ENCODE measurements at regions not wholly inside any gene's neighbourhood (a gene's known extent, or its start where the extent isn't known, plus 50 kb on each side); places are given as distances from the start of the nearest gene placed in this dataset.

- no peak for DNase-seq
These were observed 50.4 kb upstream of the CTNNBL1 start for GRCh38 chr20:37643400-37643799.

- no peak for DNase-seq
These were observed 51.6 kb upstream of the CTNNBL1 start for GRCh38 chr20:37642246-37642645.

GRCh38 chr20:37640600-37641561 lies 52.9 kb upstream of the CTNNBL1 start:
- no peak for DNase-seq

GRCh38 chr20:37638527-37638926 lies 55.3 kb upstream of the CTNNBL1 start:
- DNase-seq, result no peak

- DNase-seq, result no peak
These were observed 56.9 kb upstream of the CTNNBL1 start for GRCh38 chr20:37636977-37637376.

GRCh38 chr20:37636212-37636975 lies 57.4 kb upstream of the CTNNBL1 start:
- no peak for DNase-seq

GRCh38 chr20:37630993-37631392 lies 62.8 kb upstream of the CTNNBL1 start:
- DNase-seq, result no peak

GRCh38 chr20:37630166-37630565 lies 63.7 kb upstream of the CTNNBL1 start:
- peak; percentile 46 for DNase-seq

GRCh38 chr20:37627767-37628130 lies 66.1 kb upstream of the CTNNBL1 start:
- DNase-seq, result no peak

GRCh38 chr20:37627060-37627766 lies 66.6 kb upstream of the CTNNBL1 start:
- peak; percentile 85 for DNase-seq

GRCh38 chr20:37624963-37625362 lies 68.9 kb upstream of the CTNNBL1 start:
- DNase-seq, result no peak

GRCh38 chr20:37622728-37623127 lies 71.1 kb upstream of the CTNNBL1 start:
- no peak for DNase-seq

GRCh38 chr20:37619496-37619895 lies 74.3 kb upstream of the CTNNBL1 start:
- DNase-seq, result no peak

- no peak for DNase-seq
These were observed 77.8 kb upstream of the CTNNBL1 start for GRCh38 chr20:37616110-37616425.

- DNase-seq, result peak; percentile 55
These were observed 78.3 kb upstream of the CTNNBL1 start for GRCh38 chr20:37615340-37616109.

- DNase-seq, result no peak
These were observed 82.0 kb upstream of the CTNNBL1 start for GRCh38 chr20:37611852-37612251.

GRCh38 chr20:37611346-37611745 lies 82.5 kb upstream of the CTNNBL1 start:
- DNase-seq, result no peak

- DNase-seq, result no peak
These were observed 82.6 kb upstream of the BLCAP start for GRCh38 chr20:37610203-37610798.

GRCh38 chr20:37602634-37603033 lies 75.0 kb upstream of the BLCAP start:
- no peak for DNase-seq

GRCh38 chr20:37600486-37600885 lies 72.8 kb upstream of the BLCAP start:
- DNase-seq, result no peak

- no peak for DNase-seq
These were observed 71.1 kb upstream of the BLCAP start for GRCh38 chr20:37598575-37599342.
